NCI-H69 (cell line): ENCODE measurements at regions not wholly inside any gene's neighbourhood (a gene's known extent, or its start where the extent isn't known, plus 50 kb on each side); places are given as distances from the start of the nearest gene placed in this dataset.
"Not testable (repeated sequence)": the region's sequence is repeated elsewhere in the genome, so short reads cannot be mapped to it uniquely, and the experiment has no call there.

Experiments used
- DNase-seq: peaks from one replicate; lab custom pipeline; 2025; lab: John Stamatoyannopoulos, UW

- no peak for DNase-seq
Observed at GRCh38 chr9:87781331-87781730, 55.4 kb downstream of the CTSL start.

GRCh38 chr9:87783180-87783579, 57.3 kb downstream of the CTSL start:
- DNase-seq = no peak

- not testable (repeated sequence) for DNase-seq
Observed at GRCh38 chr9:87785315-87785970, 59.5 kb downstream of the CTSL start.

GRCh38 chr9:87786423-87786822, 60.5 kb downstream of the CTSL start:
- no peak for DNase-seq

- no peak for DNase-seq
Observed at GRCh38 chr9:87786876-87787275, 61.0 kb downstream of the CTSL start.

GRCh38 chr9:87787735-87788134, 61.8 kb downstream of the CTSL start:
- no peak for DNase-seq

GRCh38 chr9:87792831-87793288, 66.9 kb downstream of the CTSL start:
- DNase-seq = no peak

- no peak for DNase-seq
Observed at GRCh38 chr9:87793292-87793691, 67.4 kb downstream of the CTSL start.

GRCh38 chr9:87795178-87795577, 69.3 kb downstream of the CTSL start:
- DNase-seq = no peak

- DNase-seq = no peak
Observed at GRCh38 chr9:87796196-87796595, 70.3 kb downstream of the CTSL start.

- no peak for DNase-seq
Observed at GRCh38 chr9:87798261-87798833, 72.4 kb downstream of the CTSL start.

- no peak for DNase-seq
Observed at GRCh38 chr9:87799503-87799902, 73.6 kb downstream of the CTSL start.

GRCh38 chr9:87800456-87800855, 74.5 kb downstream of the CTSL start:
- DNase-seq = no peak

GRCh38 chr9:87801013-87801412, 75.1 kb downstream of the CTSL start:
- DNase-seq = no peak

- DNase-seq = no peak
Observed at GRCh38 chr9:87803166-87803565, 77.2 kb downstream of the CTSL start.

GRCh38 chr9:87803623-87804345, 77.9 kb downstream of the CTSL start:
- DNase-seq = no peak

- no peak for DNase-seq
Observed at GRCh38 chr9:87805259-87805658, 77.4 kb upstream of the SPATA31E1 start.

- no peak for DNase-seq
Observed at GRCh38 chr9:87810008-87810407, 72.7 kb upstream of the SPATA31E1 start.

GRCh38 chr9:87810679-87811178, 71.9 kb upstream of the SPATA31E1 start:
- no peak for DNase-seq

GRCh38 chr9:87812375-87813118, 70.1 kb upstream of the SPATA31E1 start:
- no peak for DNase-seq

GRCh38 chr9:87813119-87813463, 69.6 kb upstream of the SPATA31E1 start:
- DNase-seq = no peak

GRCh38 chr9:87816036-87816435, 66.6 kb upstream of the SPATA31E1 start:
- DNase-seq = peak; percentile 10
